LNCaP clone FGC (cell line): ENCODE measurements at regions not wholly inside any gene's neighbourhood (a gene's known extent, or its start where the extent isn't known, plus 50 kb on each side); places are given as distances from the start of the nearest gene placed in this dataset.
"Not testable (repeated sequence)": the region's sequence is repeated elsewhere in the genome, so short reads cannot be mapped to it uniquely, and the experiment has no call there.

ENCODE experiments used
- DNase-seq: peaks from one replicate; pipeline ENCODE4 v3.0.0-alpha.2; 2011; ENCODE audit warnings: low read depth
- H3K4me3 ChIP-seq: 2 replicates; pipeline ENCODE4 v1.5.1; 2011; ENCODE audit warnings: mild to moderate bottlenecking, low read depth, low read length, control low read depth

GRCh38 chr15:32536507-32537172 lies 56.6 kb upstream of the GOLGA8N start:
- DNase-seq: not testable (repeated sequence)
- H3K4me3 ChIP-seq: peak overlapping the region; percentile 51

- DNase-seq, H3K4me3 ChIP-seq: not testable (repeated sequence)
Measured at GRCh38 chr15:32536057-32536493, 57.2 kb upstream of the GOLGA8N start.

- not testable (repeated sequence) for DNase-seq, H3K4me3 ChIP-seq
Measured at GRCh38 chr15:32535150-32535898, 57.9 kb upstream of the GOLGA8N start.

GRCh38 chr15:32522900-32523299 lies 67.5 kb upstream of the GOLGA8O start:
- not testable (repeated sequence) for DNase-seq, H3K4me3 ChIP-seq

GRCh38 chr15:32522421-32522820 lies 67.0 kb upstream of the GOLGA8O start:
- not testable (repeated sequence) for DNase-seq, H3K4me3 ChIP-seq

- H3K4me3 ChIP-seq, DNase-seq: not testable (repeated sequence)
Measured at GRCh38 chr15:32518976-32519375, 63.5 kb upstream of the GOLGA8O start.

- not testable (repeated sequence) for H3K4me3 ChIP-seq, DNase-seq
Measured at GRCh38 chr15:32518013-32518412, 62.6 kb upstream of the GOLGA8O start.

- DNase-seq: not testable (repeated sequence)
Measured at GRCh38 chr15:32516954-32517353, 61.5 kb upstream of the GOLGA8O start.

GRCh38 chr15:32513378-32513777 lies 57.9 kb upstream of the GOLGA8O start:
- not testable (repeated sequence) for DNase-seq, H3K4me3 ChIP-seq

More at GRCh38 chr15:32516954-32517353, 61.5 kb upstream of the GOLGA8O start:
- H3K4me3 ChIP-seq: not testable (repeated sequence)

- not testable (repeated sequence) for DNase-seq, H3K4me3 ChIP-seq
Measured at GRCh38 chr15:32510027-32510426, 54.6 kb upstream of the GOLGA8O start.

GRCh38 chr15:32508081-32508480 lies 52.6 kb upstream of the GOLGA8O start:
- not testable (repeated sequence) for DNase-seq

GRCh38 chr15:32506787-32507186 lies 51.4 kb upstream of the GOLGA8O start:
- H3K4me3 ChIP-seq, DNase-seq: not testable (repeated sequence)

More at GRCh38 chr15:32508081-32508480, 52.6 kb upstream of the GOLGA8O start:
- not testable (repeated sequence) for H3K4me3 ChIP-seq

- H3K4me3 ChIP-seq, DNase-seq: not testable (repeated sequence)
Measured at GRCh38 chr15:32505633-32506032, 50.2 kb upstream of the GOLGA8O start.
